ENCODE measurements at regions not wholly inside any gene's neighbourhood (a gene's known extent, or its start where the extent isn't known, plus 50 kb on each side); places are given as distances from the start of the nearest gene placed in this dataset.

- TF ChIP-seq MAX (CRISPR knock-in tag; IDR thresholded peaks at IDR 0.05), result no peak
- TF ChIP-seq ZNF512 (CRISPR knock-in tag; IDR thresholded peaks at IDR 0.05; ENCODE audit: borderline replicate concordance), result no peak
- TF ChIP-seq FOXK1 (CRISPR knock-in tag; IDR thresholded peaks at IDR 0.05), result no peak
- TF ChIP-seq, protein P1, sequence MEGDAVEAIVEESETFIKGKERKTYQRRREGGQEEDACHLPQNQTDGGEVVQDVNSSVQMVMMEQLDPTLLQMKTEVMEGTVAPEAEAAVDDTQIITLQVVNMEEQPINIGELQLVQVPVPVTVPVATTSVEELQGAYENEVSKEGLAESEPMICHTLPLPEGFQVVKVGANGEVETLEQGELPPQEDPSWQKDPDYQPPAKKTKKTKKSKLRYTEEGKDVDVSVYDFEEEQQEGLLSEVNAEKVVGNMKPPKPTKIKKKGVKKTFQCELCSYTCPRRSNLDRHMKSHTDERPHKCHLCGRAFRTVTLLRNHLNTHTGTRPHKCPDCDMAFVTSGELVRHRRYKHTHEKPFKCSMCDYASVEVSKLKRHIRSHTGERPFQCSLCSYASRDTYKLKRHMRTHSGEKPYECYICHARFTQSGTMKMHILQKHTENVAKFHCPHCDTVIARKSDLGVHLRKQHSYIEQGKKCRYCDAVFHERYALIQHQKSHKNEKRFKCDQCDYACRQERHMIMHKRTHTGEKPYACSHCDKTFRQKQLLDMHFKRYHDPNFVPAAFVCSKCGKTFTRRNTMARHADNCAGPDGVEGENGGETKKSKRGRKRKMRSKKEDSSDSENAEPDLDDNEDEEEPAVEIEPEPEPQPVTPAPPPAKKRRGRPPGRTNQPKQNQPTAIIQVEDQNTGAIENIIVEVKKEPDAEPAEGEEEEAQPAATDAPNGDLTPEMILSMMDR (IDR thresholded peaks at IDR 0.05), result no peak
- no peak for TF ChIP-seq SP1 (CRISPR knock-in tag; conservative IDR thresholded peaks at IDR 0.05)
- TF ChIP-seq ATF1 (CRISPR knock-in tag; IDR thresholded peaks at IDR 0.05), result no peak
- TF ChIP-seq FOXJ3 (CRISPR knock-in tag; IDR thresholded peaks at IDR 0.05; ENCODE audit: borderline replicate concordance), result no peak
- no peak for TF ChIP-seq ETV6 (CRISPR knock-in tag; IDR thresholded peaks at IDR 0.05)
Measured at GRCh38 chr22:33109514-33110430, 51.6 kb upstream of the SYN3 start.

Data from WTC11 (cell line).